MM.1S (cell line): ENCODE measurements at regions not wholly inside any gene's neighbourhood (a gene's known extent, or its start where the extent isn't known, plus 50 kb on each side); places are given as distances from the start of the nearest gene placed in this dataset.

Experiments
- DNase-seq: peaks from one replicate; pipeline ENCODE4 v3.0.0-alpha.2; 2015
- H2AFZ ChIP-seq: fragments of 300-600 bp; sonication (generic); 2 replicates; pipeline ENCODE4 v1.6.0; 2016; ENCODE audit warnings: antibody characterized with exemption, low read length
- H3F3A ChIP-seq: fragments of 300-600 bp; sonication (generic); 2 replicates; pipeline ENCODE4 v1.6.1; 2016; ENCODE audit warnings: mild to moderate bottlenecking, antibody characterized with exemption, low read length, moderate library complexity, mixed read lengths; ENCODE audit not compliant: insufficient read depth
- H3K27ac ChIP-seq: fragments of 300-600 bp; sonication (generic); 2 replicates; pipeline ENCODE4 v1.5.1; 2016; ENCODE audit warnings: mild to moderate bottlenecking, low read length
- H3K27me3 ChIP-seq: fragments of 300-600 bp; sonication (generic); replicated peaks from 2 replicates; pipeline ENCODE4 v1.6.0; 2016; ENCODE audit warnings: low read length; ENCODE audit not compliant: insufficient read depth
- H3K36me3 ChIP-seq: fragments of 300-600 bp; sonication (generic); replicated peaks from 2 replicates; pipeline ENCODE4 v1.6.1; 2016; ENCODE audit warnings: mild to moderate bottlenecking, low read length, mixed read lengths; ENCODE audit not compliant: insufficient read depth
- H3K4me1 ChIP-seq: fragments of 300-600 bp; sonication (generic); 2 replicates; pipeline ENCODE4 v1.6.1; 2016; ENCODE audit warnings: low read length, mixed read lengths
- H3K4me2 ChIP-seq: fragments of 300-600 bp; sonication (generic); 2 replicates; pipeline ENCODE4 v1.6.0; 2016; ENCODE audit warnings: low read depth, low read length
- H3K4me3 ChIP-seq: fragments of 300-600 bp; sonication (generic); 2 replicates; pipeline ENCODE4 v1.5.1; 2016; ENCODE audit warnings: low read length, mixed read lengths
- H3K79me2 ChIP-seq: fragments of 300-600 bp; sonication (generic); 2 replicates; pipeline ENCODE4 v1.6.1; 2016; ENCODE audit warnings: mixed run types, low read length, mixed read lengths
- H3K9ac ChIP-seq: fragments of 300-600 bp; sonication (generic); 2 replicates; pipeline ENCODE4 v1.6.1; 2016; ENCODE audit warnings: low read length, mixed read lengths
- H3K9me2 ChIP-seq: fragments of 300-600 bp; sonication (generic); replicated peaks from 2 replicates; pipeline ENCODE4 v1.6.1; 2016; ENCODE audit warnings: mild to moderate bottlenecking, low read length, mixed read lengths; ENCODE audit not compliant: insufficient read depth
- H3K9me3 ChIP-seq: fragments of 300-600 bp; sonication (generic); replicated peaks from 2 replicates; pipeline ENCODE4 v1.6.1; 2016; ENCODE audit warnings: mild to moderate bottlenecking, low read length, mixed read lengths; ENCODE audit not compliant: insufficient read depth
- H4K20me1 ChIP-seq: fragments of 300-600 bp; sonication (generic); 2 replicates; pipeline ENCODE4 v1.6.1; 2016; ENCODE audit warnings: mild to moderate bottlenecking, low read length, moderate library complexity, mixed read lengths; ENCODE audit not compliant: insufficient read depth
- CTCF ChIP-seq: fragments of 300-600 bp; sonication (generic); IDR thresholded peaks from 2 replicates; pipeline ENCODE4 v1.5.1; 2016; ENCODE audit warnings: antibody characterized with exemption, low read length, mixed read lengths
- EZH2 ChIP-seq: fragments of 300-600 bp; sonication (generic); optimal IDR thresholded peaks from 2 replicates; pipeline ENCODE3; 2017; ENCODE audit warnings: low read depth, mild to moderate bottlenecking, antibody characterized with exemption, low read length, mixed read lengths
- EZH2phosphoT487 ChIP-seq: fragments of 300-600 bp; sonication (generic); IDR thresholded peaks from 2 replicates; pipeline ENCODE4 v1.6.1; 2018; ENCODE audit warnings: antibody characterized with exemption, low read length

- Histone ChIP-seq H3K9me2 (no peaks in the 10 kb centered on the region), H3K4me1 (no peaks in the 10 kb centered on the region), H3K36me3 (no peaks in the 10 kb centered on the region), H2AFZ (no peak overlapping the region), H3K4me3 (no peak overlapping the region), H3K27ac (no peak overlapping the region), H3F3A (no peaks in the 10 kb centered on the region), H3K79me2 (no peaks in the 10 kb centered on the region), H3K9ac (no peak overlapping the region), H3K4me2 (no peak overlapping the region), H3K27me3 (no peaks in the 10 kb centered on the region), H3K9me3 (no peaks in the 10 kb centered on the region), H4K20me1 (no peaks in the 10 kb centered on the region)
- no peak for DNase-seq
- no peak for TF ChIP-seq EZH2
- TF ChIP-seq CTCF = no peak
- no peak for TF ChIP-seq EZH2phosphoT487
Measured at GRCh38 chr11:92284107-92284506, 59.5 kb downstream of the FAT3 start.

GRCh38 chr11:92284558-92284957 is 59.9 kb downstream of the FAT3 start:
- Histone ChIP-seq H3K27ac (no peak overlapping the region), H3K9me3 (no peaks in the 10 kb centered on the region), H3K79me2 (no peaks in the 10 kb centered on the region), H4K20me1 (no peaks in the 10 kb centered on the region), H2AFZ (no peak overlapping the region), H3K4me2 (no peak overlapping the region), H3K27me3 (no peaks in the 10 kb centered on the region), H3K9me2 (no peaks in the 10 kb centered on the region), H3K4me3 (no peak overlapping the region), H3F3A (no peaks in the 10 kb centered on the region), H3K4me1 (no peaks in the 10 kb centered on the region), H3K9ac (no peak overlapping the region), H3K36me3 (no peaks in the 10 kb centered on the region)
- no peak for TF ChIP-seq EZH2
- TF ChIP-seq CTCF = no peak
- TF ChIP-seq EZH2phosphoT487 = no peak
- DNase-seq = no peak

GRCh38 chr11:92285776-92286175 is 61.2 kb downstream of the FAT3 start:
- no peaks in the 10 kb centered on the region for H4K20me1 ChIP-seq
- H3K9me3 ChIP-seq = no peaks in the 10 kb centered on the region
- H3K27me3 ChIP-seq = no peaks in the 10 kb centered on the region
- no peaks in the 10 kb centered on the region for H3F3A ChIP-seq
- no peak overlapping the region for H2AFZ ChIP-seq
- no peaks in the 10 kb centered on the region for H3K79me2 ChIP-seq
- H3K4me3 ChIP-seq = no peak overlapping the region
- no peak overlapping the region for H3K4me2 ChIP-seq
- no peaks in the 10 kb centered on the region for H3K36me3 ChIP-seq
- no peak overlapping the region for H3K9ac ChIP-seq
- no peak for TF ChIP-seq EZH2phosphoT487
- TF ChIP-seq CTCF = no peak
- TF ChIP-seq EZH2 = no peak
- H3K9me2 ChIP-seq = no peaks in the 10 kb centered on the region
- H3K4me1 ChIP-seq = no peaks in the 10 kb centered on the region
- no peak for DNase-seq
- H3K27ac ChIP-seq = no peak overlapping the region
